Natural killer cell (primary cell): ENCODE measurements at regions not wholly inside any gene's neighbourhood (a gene's known extent, or its start where the extent isn't known, plus 50 kb on each side); places are given as distances from the start of the nearest gene placed in this dataset.
A peak's percentile ranks its signal among the peaks of the same experiment; 100 is the strongest.

ENCODE experiments used
- ATAC-seq, 3 donors: fragments of 150-1000 bp in 2 of 3; fragments of 200-7000 bp in 1 of 3; cut with Tn5 transposase; 1 replicate in 1 of 3; 2 replicates in 2 of 3; pipeline ENCODE4 v1.10.0; 2021; ENCODE audit warnings: mild to moderate bottlenecking in 2 of 3, moderate library complexity in 2 of 3
- DNase-seq, 2 donors: peaks; one replicate each; pipeline versions ENCODE4 v3.0.0 to v3.0.0-alpha.2; 2013 to 2021; ENCODE audit warnings: mixed read lengths in 1 of 2
- H3K27ac ChIP-seq: one replicate; pipeline ENCODE4 v1.5.1; 2013; ENCODE audit warnings: mild to moderate bottlenecking, low read length
- H3K27me3 ChIP-seq: one replicate; pipeline ENCODE4 v1.6.1; 2013; ENCODE audit warnings: low read length; ENCODE audit not compliant: control insufficient read depth, insufficient read depth
- H3K36me3 ChIP-seq: one replicate; pipeline ENCODE4 v1.6.1; 2013; ENCODE audit warnings: low read length; ENCODE audit not compliant: control insufficient read depth, insufficient read depth
- H3K4me1 ChIP-seq: one replicate; pipeline ENCODE4 v1.6.1; 2013; ENCODE audit warnings: low read length; ENCODE audit not compliant: control insufficient read depth, insufficient read depth
- H3K4me3 ChIP-seq: one replicate; pipeline ENCODE4 v1.5.1; 2013; ENCODE audit warnings: low read length
- H3K9me3 ChIP-seq: one replicate; pipeline ENCODE4 v1.6.1; 2013; ENCODE audit warnings: low read length; ENCODE audit not compliant: control insufficient read depth, insufficient read depth
- H3K27ac Mint-ChIP-seq, 2 donors: one replicate each; pipeline ENCODE4 v1.8.0; 2022; ENCODE audit warnings: mild to moderate bottlenecking in 2 of 2, mixed read lengths in 2 of 2, moderate library complexity in 1 of 2
- H3K27me3 Mint-ChIP-seq, 2 donors: one replicate each; pipeline ENCODE4 v1.8.0; 2022; ENCODE audit warnings: low read depth in 2 of 2, mixed read lengths in 2 of 2
- H3K36me3 Mint-ChIP-seq: one replicate; pipeline ENCODE4 v1.8.0; 2022; ENCODE audit warnings: mixed read lengths
- H3K4me1 Mint-ChIP-seq, 2 donors: one replicate each; pipeline ENCODE4 v1.8.0; 2022; ENCODE audit warnings: mixed read lengths in 2 of 2
- H3K4me3 Mint-ChIP-seq: one replicate; pipeline ENCODE4 v1.8.0; 2022; ENCODE audit warnings: mild to moderate bottlenecking, moderate library complexity, mixed read lengths
- H3K9me3 Mint-ChIP-seq, 2 donors: one replicate each; pipeline ENCODE4 v1.8.0; 2022; ENCODE audit warnings: mixed read lengths in 2 of 2
- CTCF ChIP-seq: fragments of 200-600 bp; IDR thresholded peaks from one replicate; pipeline ENCODE4 v1.8.0; 2022; ENCODE audit warnings: antibody characterized with exemption
- WGBS: methylation state at CpG from one replicate; pipeline ENCODE4 v1.1.7; 2013; ENCODE audit warnings: missing lambda C conversion rate; ENCODE audit not compliant: insufficient coverage; 5-methylcytosine and 5-hydroxymethylcytosine counted together
- intact Hi-C: fragments of 100-400 bp; cut with micrococcal nuclease; formaldehyde crosslinking; loops from one replicate; pipeline ENCODE4 v1.14.2; 2022

DNA sequence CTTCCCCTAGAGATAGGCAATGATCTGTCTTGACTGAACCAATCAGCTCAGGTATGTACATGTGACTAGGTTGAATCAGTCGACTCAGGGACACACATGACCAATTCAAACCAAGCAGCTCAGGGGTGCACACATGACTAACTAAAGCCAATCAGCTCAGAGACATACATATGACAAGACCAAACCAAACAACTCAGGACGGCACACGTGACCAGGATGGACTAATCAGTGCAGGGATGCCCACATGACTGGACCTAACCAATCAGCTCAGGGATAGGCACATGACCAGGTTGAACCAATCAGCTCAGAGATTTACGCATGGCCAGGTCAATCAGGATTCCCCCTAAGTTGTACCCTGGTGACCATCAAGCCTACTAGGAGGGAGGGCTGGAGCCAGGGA is 310.3 kb downstream of the CDH26 start:
- no peaks in the 10 kb centered on the region for H3K36me3 ChIP-seq
- no peak for TF ChIP-seq CTCF
- no peaks in the 10 kb centered on the region for H3K4me1 ChIP-seq
- no peaks in the 10 kb centered on the region for H3K4me1 Mint-ChIP-seq
- no peak overlapping the region for H3K4me3 Mint-ChIP-seq
- no peaks in the 10 kb centered on the region for H3K9me3 ChIP-seq
- no peaks in the 10 kb centered on the region for H3K27me3 ChIP-seq
- H3K4me3 ChIP-seq, result no peak overlapping the region
- intact Hi-C loops, result no loop called here
- H3K27me3 Mint-ChIP-seq, result no peaks in the 10 kb centered on the region
- ATAC-seq, result no peak
- H3K36me3 Mint-ChIP-seq, result no peaks in the 10 kb centered on the region
- H3K9me3 Mint-ChIP-seq, result no peaks in the 10 kb centered on the region
- H3K27ac Mint-ChIP-seq, result no peak overlapping the region
- DNase-seq, result no peak
- 91% methylated on average over 4 of the region's 4 CpGs for WGBS
- H3K27ac ChIP-seq, result no peak overlapping the region

GRCh38 chr20:60269573-60270162 is 311.4 kb downstream of the CDH26 start:
- Mint-ChIP-seq H3K4me3 (no peak overlapping the region), H3K4me1 (no peaks in the 10 kb centered on the region), H3K27ac (no peak overlapping the region), H3K36me3 (no peaks in the 10 kb centered on the region), H3K27me3 (no peaks in the 10 kb centered on the region), H3K9me3 (no peaks in the 10 kb centered on the region)
- no peaks in the 10 kb centered on the region for H3K4me1 ChIP-seq
- H3K36me3 ChIP-seq, result no peaks in the 10 kb centered on the region
- H3K9me3 ChIP-seq, result no peaks in the 10 kb centered on the region
- no peak overlapping the region for H3K4me3 ChIP-seq
- DNase-seq, result no peak
- intact Hi-C loops, result no loop called here
- ATAC-seq, result no peak
- H3K27ac ChIP-seq, result no peak overlapping the region
- no peaks in the 10 kb centered on the region for H3K27me3 ChIP-seq
- no peak for TF ChIP-seq CTCF
- WGBS, result 91% methylated on average over 7 of the region's 7 CpGs

DNA sequence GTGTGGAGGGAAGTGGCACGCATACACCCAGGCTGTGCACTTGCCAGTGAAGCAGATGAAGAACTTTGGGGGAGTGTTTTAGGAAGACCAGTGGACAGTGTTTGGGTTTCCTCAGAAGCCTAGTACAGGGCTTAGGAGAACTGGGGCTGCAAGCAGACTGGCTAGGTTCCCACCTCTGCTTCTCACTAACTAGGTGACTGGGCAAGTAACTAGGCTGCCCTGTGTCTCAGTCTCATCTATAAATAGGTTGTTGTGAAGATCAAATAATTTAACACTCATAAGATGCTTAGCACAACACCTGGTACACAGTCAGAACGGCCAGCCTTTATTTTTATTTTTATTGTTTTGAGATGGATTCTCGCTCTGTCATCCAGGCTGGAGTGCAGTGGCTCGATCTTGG is 312.1 kb downstream of the CDH26 start:
- Mint-ChIP-seq H3K27ac (no peak overlapping the region), H3K27me3 (no peaks in the 10 kb centered on the region), H3K4me3 (no peak overlapping the region), H3K36me3 (no peaks in the 10 kb centered on the region), H3K4me1 (no peaks in the 10 kb centered on the region), H3K9me3 (no peaks in the 10 kb centered on the region)
- no peaks in the 10 kb centered on the region for H3K9me3 ChIP-seq
- no peak overlapping the region for H3K27ac ChIP-seq
- H3K4me1 ChIP-seq, result no peaks in the 10 kb centered on the region
- no peaks in the 10 kb centered on the region for H3K27me3 ChIP-seq
- no peak for ATAC-seq
- WGBS, result 87% methylated on average over 4 of the region's 4 CpGs
- no peak for DNase-seq
- H3K4me3 ChIP-seq, result no peak overlapping the region
- TF ChIP-seq CTCF, result no peak
- no peaks in the 10 kb centered on the region for H3K36me3 ChIP-seq
- intact Hi-C loops, result no loop called here

DNA sequence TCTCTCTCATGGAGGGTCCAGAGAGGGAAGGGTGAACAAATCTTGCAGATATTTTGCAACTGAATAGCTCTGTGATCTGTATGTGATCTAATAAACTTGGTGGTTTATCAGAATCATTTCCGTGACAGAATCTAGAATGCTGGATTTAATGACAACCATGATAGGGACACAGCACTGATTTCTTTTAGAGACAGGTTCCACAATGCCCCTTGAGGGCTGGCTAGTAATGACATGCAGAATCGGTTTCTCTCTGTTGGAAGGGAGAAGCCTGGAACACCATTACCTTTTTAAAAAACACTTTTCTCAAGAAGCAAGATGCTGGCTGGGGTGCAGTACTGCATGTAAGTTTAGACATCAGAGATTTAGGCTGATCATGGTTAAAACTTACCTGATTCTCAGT is 313.4 kb downstream of the CDH26 start:
- Mint-ChIP-seq H3K4me1 (no peaks in the 10 kb centered on the region), H3K27me3 (no peaks in the 10 kb centered on the region), H3K4me3 (no peak overlapping the region), H3K36me3 (no peaks in the 10 kb centered on the region), H3K9me3 (no peaks in the 10 kb centered on the region), H3K27ac (no peak overlapping the region)
- intact Hi-C loops, result no loop called here
- no peak for TF ChIP-seq CTCF
- no peaks in the 10 kb centered on the region for H3K27me3 ChIP-seq
- H3K4me1 ChIP-seq, result no peaks in the 10 kb centered on the region
- WGBS, result 74% methylated on average over 1 of the region's 2 CpGs
- no peak overlapping the region for H3K4me3 ChIP-seq
- DNase-seq (peak in 1 of 2 donors; percentile 10), ATAC-seq (no peak)
- no peaks in the 10 kb centered on the region for H3K9me3 ChIP-seq
- H3K36me3 ChIP-seq, result no peaks in the 10 kb centered on the region
- H3K27ac ChIP-seq, result no peak overlapping the region
